ENCODE measurements at regions not wholly inside any gene's neighbourhood (a gene's known extent, or its start where the extent isn't known, plus 50 kb on each side); places are given as distances from the start of the nearest gene placed in this dataset.

GRCh38 chr7:88597941-88598425, 161.5 kb upstream of the ZNF804B start:
- Histone ChIP-seq H3K27ac (no peak overlapping the region), H3K4me3 (no peak overlapping the region), H3K9ac (ENCODE audit: low read depth in 2 of 2, low read length in 2 of 2) (no peak overlapping the region), H3K27me3 (no peaks in the 10 kb centered on the region), H3K4me1 (no peaks in the 10 kb centered on the region), H3K9me3 (no peaks in the 10 kb centered on the region), H3K36me3 (no peaks in the 10 kb centered on the region)
- TF ChIP-seq, protein P1, sequence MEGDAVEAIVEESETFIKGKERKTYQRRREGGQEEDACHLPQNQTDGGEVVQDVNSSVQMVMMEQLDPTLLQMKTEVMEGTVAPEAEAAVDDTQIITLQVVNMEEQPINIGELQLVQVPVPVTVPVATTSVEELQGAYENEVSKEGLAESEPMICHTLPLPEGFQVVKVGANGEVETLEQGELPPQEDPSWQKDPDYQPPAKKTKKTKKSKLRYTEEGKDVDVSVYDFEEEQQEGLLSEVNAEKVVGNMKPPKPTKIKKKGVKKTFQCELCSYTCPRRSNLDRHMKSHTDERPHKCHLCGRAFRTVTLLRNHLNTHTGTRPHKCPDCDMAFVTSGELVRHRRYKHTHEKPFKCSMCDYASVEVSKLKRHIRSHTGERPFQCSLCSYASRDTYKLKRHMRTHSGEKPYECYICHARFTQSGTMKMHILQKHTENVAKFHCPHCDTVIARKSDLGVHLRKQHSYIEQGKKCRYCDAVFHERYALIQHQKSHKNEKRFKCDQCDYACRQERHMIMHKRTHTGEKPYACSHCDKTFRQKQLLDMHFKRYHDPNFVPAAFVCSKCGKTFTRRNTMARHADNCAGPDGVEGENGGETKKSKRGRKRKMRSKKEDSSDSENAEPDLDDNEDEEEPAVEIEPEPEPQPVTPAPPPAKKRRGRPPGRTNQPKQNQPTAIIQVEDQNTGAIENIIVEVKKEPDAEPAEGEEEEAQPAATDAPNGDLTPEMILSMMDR (IDR thresholded peaks at IDR 0.05) = no peak
- intact Hi-C loops (cut with DNase I) = no loop called here
- no peak for DNase-seq

GRCh38 chr7:88590963-88591362, 168.5 kb upstream of the ZNF804B start:
- intact Hi-C loops (cut with DNase I) = no loop called here
- DNase-seq = no peak
- Histone ChIP-seq H3K4me3 (no peak overlapping the region), H3K27ac (no peak overlapping the region), H3K9me3 (no peaks in the 10 kb centered on the region), H3K9ac (ENCODE audit: low read depth in 2 of 2, low read length in 2 of 2) (no peak overlapping the region), H3K4me1 (no peaks in the 10 kb centered on the region), H3K36me3 (no peaks in the 10 kb centered on the region), H3K27me3 (no peaks in the 10 kb centered on the region)
- TF ChIP-seq, protein P1 (IDR thresholded peaks at IDR 0.05) = no peak

DNA sequence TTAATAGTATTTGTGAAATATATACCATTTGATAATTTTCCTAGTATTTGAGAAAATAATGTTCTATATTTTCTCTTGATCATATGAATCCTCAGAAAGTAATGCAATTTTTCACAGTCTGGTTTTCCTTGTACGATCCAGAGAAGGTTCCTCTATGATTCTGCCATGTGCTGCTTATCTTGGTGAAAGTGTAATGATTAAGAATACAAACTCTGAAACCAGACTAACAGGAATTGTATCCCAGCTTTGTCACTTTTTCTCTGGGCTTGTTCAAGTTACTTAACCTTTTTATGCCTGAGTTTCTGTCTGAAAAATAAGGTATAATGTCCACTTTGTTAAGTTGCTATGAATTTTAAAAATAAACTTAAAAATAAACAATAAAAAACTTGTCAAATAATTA, 169.6 kb upstream of the ZNF804B start:
- H3K4me3 ChIP-seq = no peak overlapping the region
- intact Hi-C loops (cut with DNase I) = no loop called here
- no peaks in the 10 kb centered on the region for H3K9me3 ChIP-seq
- H3K36me3 ChIP-seq = no peaks in the 10 kb centered on the region
- DNase-seq = no peak
- H3K4me1 ChIP-seq = no peaks in the 10 kb centered on the region
- no peaks in the 10 kb centered on the region for H3K27me3 ChIP-seq
- no peak overlapping the region for H3K9ac ChIP-seq (ENCODE audit: low read depth in 2 of 2, low read length in 2 of 2)
- no peak overlapping the region for H3K27ac ChIP-seq
- TF ChIP-seq, protein P1 (IDR thresholded peaks at IDR 0.05) = no peak

DNA sequence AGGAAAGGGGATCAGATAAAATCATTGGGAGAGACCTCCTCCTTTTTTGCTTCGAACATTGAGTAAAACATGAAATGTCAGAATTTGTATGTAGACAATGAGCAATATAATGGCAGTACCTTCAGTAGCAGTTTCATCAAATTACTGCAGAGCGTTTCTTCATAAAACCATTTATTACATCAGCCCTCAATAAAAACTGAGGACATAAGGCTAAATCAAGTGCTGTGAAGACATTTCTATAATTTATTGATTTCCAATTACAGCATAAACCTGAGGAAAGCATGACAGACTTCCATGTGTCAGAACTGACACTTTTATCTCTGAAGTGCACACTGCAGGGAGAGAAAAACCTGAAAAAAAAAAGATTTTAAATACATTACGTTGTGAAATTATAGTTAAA, 172.6 kb upstream of the ZNF804B start:
- TF ChIP-seq, protein P1 (IDR thresholded peaks at IDR 0.05) = no peak

GRCh38 chr7:88586219-88586618, 173.3 kb upstream of the ZNF804B start:
- Histone ChIP-seq H3K27ac (no peak overlapping the region), H3K9ac (ENCODE audit: low read depth in 2 of 2, low read length in 2 of 2) (no peak overlapping the region), H3K36me3 (no peaks in the 10 kb centered on the region), H3K4me3 (no peak overlapping the region), H3K9me3 (no peaks in the 10 kb centered on the region), H3K4me1 (no peaks in the 10 kb centered on the region), H3K27me3 (no peaks in the 10 kb centered on the region)
- DNase-seq = no peak
- TF ChIP-seq, protein P1 (IDR thresholded peaks at IDR 0.05) = no peak
- intact Hi-C loops (cut with DNase I) = no loop called here

More for the DNA sequence above, 172.6 kb upstream of the ZNF804B start:
- H3K27me3 ChIP-seq = no peaks in the 10 kb centered on the region
- no peaks in the 10 kb centered on the region for H3K4me1 ChIP-seq
- no peak overlapping the region for H3K9ac ChIP-seq (ENCODE audit: low read depth in 2 of 2, low read length in 2 of 2)
- H3K36me3 ChIP-seq = no peaks in the 10 kb centered on the region
- H3K9me3 ChIP-seq = no peaks in the 10 kb centered on the region
- intact Hi-C loops (cut with DNase I) = no loop called here
- no peak overlapping the region for H3K27ac ChIP-seq
- DNase-seq = no peak
- H3K4me3 ChIP-seq = no peak overlapping the region
